ENCODE measurements at regions not wholly inside any gene's neighbourhood (a gene's known extent, or its start where the extent isn't known, plus 50 kb on each side); places are given as distances from the start of the nearest gene placed in this dataset.

DNA sequence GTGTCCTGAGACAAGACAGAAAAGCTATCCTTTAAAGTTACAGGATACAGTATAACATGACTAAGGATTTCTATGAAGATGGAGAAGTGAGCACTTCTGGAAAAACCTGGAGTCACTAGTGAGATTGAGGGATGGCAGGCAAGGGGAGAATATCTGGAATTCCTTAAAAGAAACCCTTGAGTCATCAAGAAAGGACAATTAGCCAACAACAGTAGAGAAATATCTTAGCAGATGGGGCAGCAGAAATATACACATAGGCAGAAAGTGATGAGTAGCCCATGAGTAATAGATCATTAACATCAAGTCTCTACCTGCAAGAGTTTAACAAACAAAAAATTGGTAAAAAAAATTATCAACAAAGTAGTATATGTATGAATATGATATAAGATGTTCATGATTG, 858.8 kb upstream of the FRG1 start:
- H3K9me3 ChIP-seq (ENCODE audit: low read length), result no peaks in the 10 kb centered on the region
- no peak overlapping the region for H3K27ac ChIP-seq (ENCODE audit: low read depth, low read length)
- no peaks in the 10 kb centered on the region for H3K27me3 ChIP-seq (ENCODE audit: control insufficient read depth in 1 of 2, insufficient read depth in 2 of 2, low read length in 2 of 2)

DNA sequence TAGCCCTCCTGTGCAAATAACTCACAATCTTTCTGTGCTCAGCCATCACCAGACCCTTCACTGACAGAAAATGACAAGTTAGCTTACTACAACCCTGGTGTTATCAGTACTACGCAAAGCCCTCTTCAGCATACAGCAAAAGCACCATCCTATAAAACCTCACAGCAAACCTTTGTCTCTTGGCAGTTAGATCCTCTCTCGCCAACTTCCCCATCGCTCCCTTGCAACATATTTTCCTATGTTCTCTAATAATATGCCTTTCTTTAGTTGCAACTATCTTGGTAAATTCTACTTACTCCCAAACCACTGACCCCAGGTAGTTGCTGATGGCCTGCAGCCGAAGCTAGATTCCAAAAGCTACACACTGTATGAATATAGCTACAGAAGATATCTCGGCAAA, 856.9 kb upstream of the FRG1 start:
- Histone ChIP-seq H3K27me3 (ENCODE audit: control insufficient read depth in 1 of 2, insufficient read depth in 2 of 2, low read length in 2 of 2) (no peaks in the 10 kb centered on the region), H3K9ac (ENCODE audit: low read length) (no peak overlapping the region), H3K4me3 (ENCODE audit: low read depth in 1 of 2, low read length in 2 of 2) (no peak overlapping the region), H3K9me3 (ENCODE audit: low read length) (no peaks in the 10 kb centered on the region), H3K4me1 (ENCODE audit: insufficient read depth, low read length) (no peaks in the 10 kb centered on the region), H3K27ac (ENCODE audit: low read depth, low read length) (no peak overlapping the region), H3K36me3 (ENCODE audit: insufficient read depth, low read length) (no peaks in the 10 kb centered on the region)

More for the DNA sequence above, 858.8 kb upstream of the FRG1 start:
- H3K9ac ChIP-seq (ENCODE audit: low read length), result no peak overlapping the region
- no peaks in the 10 kb centered on the region for H3K36me3 ChIP-seq (ENCODE audit: insufficient read depth, low read length)
- no peak overlapping the region for H3K4me3 ChIP-seq (ENCODE audit: low read depth in 1 of 2, low read length in 2 of 2)
- H3K4me1 ChIP-seq (ENCODE audit: insufficient read depth, low read length), result no peaks in the 10 kb centered on the region

GRCh38 chr4:189084671-189085070, 856.0 kb upstream of the FRG1 start:
- no peak overlapping the region for H3K9ac ChIP-seq (ENCODE audit: low read length)
- H3K27ac ChIP-seq (ENCODE audit: low read depth, low read length), result no peak overlapping the region
- H3K4me1 ChIP-seq (ENCODE audit: insufficient read depth, low read length), result no peaks in the 10 kb centered on the region
- H3K9me3 ChIP-seq (ENCODE audit: low read length), result no peaks in the 10 kb centered on the region
- no peak overlapping the region for H3K4me3 ChIP-seq (ENCODE audit: low read depth in 1 of 2, low read length in 2 of 2)
- no peaks in the 10 kb centered on the region for H3K36me3 ChIP-seq (ENCODE audit: insufficient read depth, low read length)
- H3K27me3 ChIP-seq (ENCODE audit: control insufficient read depth in 1 of 2, insufficient read depth in 2 of 2, low read length in 2 of 2), result no peaks in the 10 kb centered on the region

GRCh38 chr4:189087971-189088370, 852.7 kb upstream of the FRG1 start:
- no peak overlapping the region for H3K9ac ChIP-seq (ENCODE audit: low read length)
- no peaks in the 10 kb centered on the region for H3K9me3 ChIP-seq (ENCODE audit: low read length)
- no peak overlapping the region for H3K27ac ChIP-seq (ENCODE audit: low read depth, low read length)
- H3K27me3 ChIP-seq (ENCODE audit: control insufficient read depth in 1 of 2, insufficient read depth in 2 of 2, low read length in 2 of 2), result no peaks in the 10 kb centered on the region
- no peak overlapping the region for H3K4me3 ChIP-seq (ENCODE audit: low read depth in 1 of 2, low read length in 2 of 2)
- H3K4me1 ChIP-seq (ENCODE audit: insufficient read depth, low read length), result no peaks in the 10 kb centered on the region
- no peaks in the 10 kb centered on the region for H3K36me3 ChIP-seq (ENCODE audit: insufficient read depth, low read length)

DNA sequence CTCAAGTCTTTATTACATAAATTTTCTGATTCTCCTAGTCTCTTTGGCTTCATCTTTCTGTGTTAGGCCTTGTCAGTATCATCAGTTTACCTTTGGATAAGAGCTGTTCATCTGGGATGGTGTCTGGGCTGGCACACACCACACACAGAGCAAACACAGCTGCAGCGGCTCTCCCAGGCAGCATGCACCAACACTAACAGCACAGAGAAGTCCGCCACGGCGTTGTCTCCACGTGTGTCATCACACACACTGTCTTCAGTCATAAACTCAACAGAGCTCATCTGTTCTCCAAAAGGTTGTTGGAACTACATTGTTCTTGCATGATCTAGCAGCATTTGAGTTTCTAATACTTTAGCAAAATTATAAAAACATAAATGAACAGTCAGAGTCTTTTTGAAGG, 851.9 kb upstream of the FRG1 start:
- Histone ChIP-seq H3K9me3 (ENCODE audit: low read length) (no peaks in the 10 kb centered on the region), H3K27me3 (ENCODE audit: control insufficient read depth in 1 of 2, insufficient read depth in 2 of 2, low read length in 2 of 2) (no peaks in the 10 kb centered on the region), H3K36me3 (ENCODE audit: insufficient read depth, low read length) (no peaks in the 10 kb centered on the region), H3K4me1 (ENCODE audit: insufficient read depth, low read length) (no peaks in the 10 kb centered on the region), H3K4me3 (ENCODE audit: low read depth in 1 of 2, low read length in 2 of 2) (no peak overlapping the region), H3K27ac (ENCODE audit: low read depth, low read length) (no peak overlapping the region), H3K9ac (ENCODE audit: low read length) (no peak overlapping the region)

GRCh38 chr4:189090174-189090814, 850.4 kb upstream of the FRG1 start:
- H3K9ac ChIP-seq (ENCODE audit: low read length), result no peak overlapping the region
- H3K27ac ChIP-seq (ENCODE audit: low read depth, low read length), result no peak overlapping the region
- no peak overlapping the region for H3K4me3 ChIP-seq (ENCODE audit: low read depth in 1 of 2, low read length in 2 of 2)
- H3K4me1 ChIP-seq (ENCODE audit: insufficient read depth, low read length), result no peaks in the 10 kb centered on the region
- H3K27me3 ChIP-seq (ENCODE audit: control insufficient read depth in 1 of 2, insufficient read depth in 2 of 2, low read length in 2 of 2), result no peaks in the 10 kb centered on the region
- H3K9me3 ChIP-seq (ENCODE audit: low read length), result no peaks in the 10 kb centered on the region
- H3K36me3 ChIP-seq (ENCODE audit: insufficient read depth, low read length), result no peaks in the 10 kb centered on the region

- no peaks in the 10 kb centered on the region for H3K27me3 ChIP-seq (ENCODE audit: control insufficient read depth in 1 of 2, insufficient read depth in 2 of 2, low read length in 2 of 2)
- H3K4me3 ChIP-seq (ENCODE audit: low read depth in 1 of 2, low read length in 2 of 2), result peak overlapping the region in 1 of 2 donors; percentile 2
- no peaks in the 10 kb centered on the region for H3K9me3 ChIP-seq (ENCODE audit: low read length)
- no peak overlapping the region for H3K9ac ChIP-seq (ENCODE audit: low read length)
- no peaks in the 10 kb centered on the region for H3K36me3 ChIP-seq (ENCODE audit: insufficient read depth, low read length)
- no peaks in the 10 kb centered on the region for H3K4me1 ChIP-seq (ENCODE audit: insufficient read depth, low read length)
- no peak overlapping the region for H3K27ac ChIP-seq (ENCODE audit: low read depth, low read length)
Observed at GRCh38 chr4:189092581-189092980, 848.1 kb upstream of the FRG1 start.

- no peak overlapping the region for H3K4me3 ChIP-seq (ENCODE audit: low read depth in 1 of 2, low read length in 2 of 2)
- no peak overlapping the region for H3K27ac ChIP-seq (ENCODE audit: low read depth, low read length)
- no peaks in the 10 kb centered on the region for H3K4me1 ChIP-seq (ENCODE audit: insufficient read depth, low read length)
- H3K27me3 ChIP-seq (ENCODE audit: control insufficient read depth in 1 of 2, insufficient read depth in 2 of 2, low read length in 2 of 2), result no peaks in the 10 kb centered on the region
- H3K9me3 ChIP-seq (ENCODE audit: low read length), result no peaks in the 10 kb centered on the region
- H3K9ac ChIP-seq (ENCODE audit: low read length), result no peak overlapping the region
- no peaks in the 10 kb centered on the region for H3K36me3 ChIP-seq (ENCODE audit: insufficient read depth, low read length)
Observed at GRCh38 chr4:189096108-189096507, 844.6 kb upstream of the FRG1 start.

- H3K27me3 ChIP-seq (ENCODE audit: control insufficient read depth in 1 of 2, insufficient read depth in 2 of 2, low read length in 2 of 2), result no peaks in the 10 kb centered on the region
- H3K27ac ChIP-seq (ENCODE audit: low read depth, low read length), result no peak overlapping the region
- H3K4me1 ChIP-seq (ENCODE audit: insufficient read depth, low read length), result no peaks in the 10 kb centered on the region
- no peak overlapping the region for H3K4me3 ChIP-seq (ENCODE audit: low read depth in 1 of 2, low read length in 2 of 2)
- H3K9ac ChIP-seq (ENCODE audit: low read length), result no peak overlapping the region
- no peaks in the 10 kb centered on the region for H3K36me3 ChIP-seq (ENCODE audit: insufficient read depth, low read length)
- H3K9me3 ChIP-seq (ENCODE audit: low read length), result no peaks in the 10 kb centered on the region
Observed at GRCh38 chr4:189096717-189097116, 844.0 kb upstream of the FRG1 start.

- H3K4me3 ChIP-seq (ENCODE audit: low read depth in 1 of 2, low read length in 2 of 2), result no peak overlapping the region
- H3K9ac ChIP-seq (ENCODE audit: low read length), result no peak overlapping the region
- H3K36me3 ChIP-seq (ENCODE audit: insufficient read depth, low read length), result no peaks in the 10 kb centered on the region
Observed at GRCh38 chr4:189098932-189099696, 841.6 kb upstream of the FRG1 start.

GRCh38 chr4:189113389-189113888, 827.2 kb upstream of the FRG1 start:
- Histone ChIP-seq H3K9me3 (ENCODE audit: low read length) (no peaks in the 10 kb centered on the region), H3K9ac (ENCODE audit: low read length) (no peak overlapping the region), H3K4me1 (ENCODE audit: insufficient read depth, low read length) (no peaks in the 10 kb centered on the region), H3K27me3 (ENCODE audit: control insufficient read depth in 1 of 2, insufficient read depth in 2 of 2, low read length in 2 of 2) (no peaks in the 10 kb centered on the region), H3K27ac (ENCODE audit: low read depth, low read length) (no peak overlapping the region), H3K36me3 (ENCODE audit: insufficient read depth, low read length) (no peaks in the 10 kb centered on the region), H3K4me3 (ENCODE audit: low read depth in 1 of 2, low read length in 2 of 2) (no peak overlapping the region)

More at GRCh38 chr4:189098932-189099696, 841.6 kb upstream of the FRG1 start:
- H3K9me3 ChIP-seq (ENCODE audit: low read length), result no peaks in the 10 kb centered on the region
- no peak overlapping the region for H3K27ac ChIP-seq (ENCODE audit: low read depth, low read length)
- no peaks in the 10 kb centered on the region for H3K27me3 ChIP-seq (ENCODE audit: control insufficient read depth in 1 of 2, insufficient read depth in 2 of 2, low read length in 2 of 2)
- no peaks in the 10 kb centered on the region for H3K4me1 ChIP-seq (ENCODE audit: insufficient read depth, low read length)

GRCh38 chr4:189117426-189117825, 823.2 kb upstream of the FRG1 start:
- Histone ChIP-seq H3K27ac (ENCODE audit: low read depth, low read length) (no peak overlapping the region), H3K4me1 (ENCODE audit: insufficient read depth, low read length) (no peaks in the 10 kb centered on the region), H3K9ac (ENCODE audit: low read length) (no peak overlapping the region), H3K36me3 (ENCODE audit: insufficient read depth, low read length) (no peaks in the 10 kb centered on the region), H3K27me3 (ENCODE audit: control insufficient read depth in 1 of 2, insufficient read depth in 2 of 2, low read length in 2 of 2) (no peaks in the 10 kb centered on the region), H3K4me3 (ENCODE audit: low read depth in 1 of 2, low read length in 2 of 2) (no peak overlapping the region), H3K9me3 (ENCODE audit: low read length) (no peaks in the 10 kb centered on the region)

All from muscle layer of colon (tissue), 2 donors.